Body of pancreas (tissue), 4 donors: ENCODE measurements at regions not wholly inside any gene's neighbourhood (a gene's known extent, or its start where the extent isn't known, plus 50 kb on each side); places are given as distances from the start of the nearest gene placed in this dataset.
"Not testable (repeated sequence)": the region's sequence is repeated elsewhere in the genome, so short reads cannot be mapped to it uniquely, and the experiment has no call there.

ENCODE experiments used
- ATAC-seq: fragments of 150-250 bp; one replicate; pipeline ENCODE4 v1.9.1; 2016
- DNase-seq, 4 donors: peaks; one replicate each; pipeline ENCODE4 v3.0.0-alpha.2; 2019
- H3K27ac ChIP-seq, 4 donors: fragments of 200-600 bp; sonication (generic); 1 replicate in 3 of 4; 2 replicates in 1 of 4; pipeline versions ENCODE4 v1.5.1 to v1.6.1; 2016 to 2019; ENCODE audit warnings: mild to moderate bottlenecking in 1 of 4, mixed read lengths in 1 of 4, moderate library complexity in 1 of 4
- H3K27me3 ChIP-seq, 2 donors: fragments of 200-600 bp; sonication (generic); one replicate each; pipeline ENCODE4 v1.6.0; 2016; ENCODE audit warnings: mild to moderate bottlenecking in 1 of 2
- H3K36me3 ChIP-seq, 2 donors: fragments of 200-600 bp; sonication (generic); replicated peaks in 1 of 2; 2 replicates each; pipeline ENCODE4 v1.5.1; 2016; ENCODE audit warnings: low read depth in 2 of 2; ENCODE audit not compliant: insufficient read depth in 1 of 2
- H3K4me1 ChIP-seq: fragments of 200-600 bp; sonication (generic); one replicate; pipeline ENCODE4 v1.6.0; 2016
- H3K4me3 ChIP-seq, 2 donors: fragments of 200-600 bp; sonication (generic); 1 replicate in 1 of 2; 2 replicates in 1 of 2; pipeline ENCODE4 v1.5.1; 2016 to 2019
- H3K9me3 ChIP-seq, 3 donors: fragments of 200-600 bp; sonication (generic); 1 replicate in 2 of 3; 2 replicates in 1 of 3; pipeline ENCODE4 v1.5.1; 2016
- CTCF ChIP-seq, 7 experiments: fragments of 450-650 bp in 4 of 7; fragments of 200-600 bp in 3 of 7; sonication (generic) in 3 of 7; IDR thresholded peaks; one replicate each; pipeline ENCODE4 v1.5.1; 2016 to 2019; ENCODE audit warnings: antibody characterized with exemption in 7 of 7
- POLR2A ChIP-seq, 3 donors: fragments of 450-650 bp; IDR thresholded peaks; one replicate each; pipeline ENCODE4 v1.6.1; 2016; ENCODE audit warnings: antibody characterized with exemption in 3 of 3, mild to moderate bottlenecking in 2 of 3
- WGBS, 2 donors: methylation state at CpG; one replicate each; pipeline ENCODE4 v1.1.5; 2017; 5-methylcytosine and 5-hydroxymethylcytosine counted together
- intact Hi-C: fragments of 100-400 bp; cut with DNase I; formaldehyde crosslinking; loops from one replicate; pipeline ENCODE4 v1.15.1; 2023

- TF ChIP-seq CTCF (IDR thresholded peaks at IDR 0.05), result no peak
- Histone ChIP-seq H3K27ac (no peak overlapping the region), H3K4me3 (no peak overlapping the region), H3K9me3 (no peaks in the 10 kb centered on the region), H3K4me1 (no peaks in the 10 kb centered on the region), H3K36me3 (no peaks in the 10 kb centered on the region), H3K27me3 (no peaks in the 10 kb centered on the region)
- no peak for DNase-seq
- intact Hi-C loops, result no loop called here
- ATAC-seq, result no peak
- 10 to 16% methylated on average over 1 of the region's 1 CpG for WGBS, 2 donors
These were observed 207.1 kb upstream of the SLC8A1 start for GRCh38 chr2:40658941-40659340.

DNA sequence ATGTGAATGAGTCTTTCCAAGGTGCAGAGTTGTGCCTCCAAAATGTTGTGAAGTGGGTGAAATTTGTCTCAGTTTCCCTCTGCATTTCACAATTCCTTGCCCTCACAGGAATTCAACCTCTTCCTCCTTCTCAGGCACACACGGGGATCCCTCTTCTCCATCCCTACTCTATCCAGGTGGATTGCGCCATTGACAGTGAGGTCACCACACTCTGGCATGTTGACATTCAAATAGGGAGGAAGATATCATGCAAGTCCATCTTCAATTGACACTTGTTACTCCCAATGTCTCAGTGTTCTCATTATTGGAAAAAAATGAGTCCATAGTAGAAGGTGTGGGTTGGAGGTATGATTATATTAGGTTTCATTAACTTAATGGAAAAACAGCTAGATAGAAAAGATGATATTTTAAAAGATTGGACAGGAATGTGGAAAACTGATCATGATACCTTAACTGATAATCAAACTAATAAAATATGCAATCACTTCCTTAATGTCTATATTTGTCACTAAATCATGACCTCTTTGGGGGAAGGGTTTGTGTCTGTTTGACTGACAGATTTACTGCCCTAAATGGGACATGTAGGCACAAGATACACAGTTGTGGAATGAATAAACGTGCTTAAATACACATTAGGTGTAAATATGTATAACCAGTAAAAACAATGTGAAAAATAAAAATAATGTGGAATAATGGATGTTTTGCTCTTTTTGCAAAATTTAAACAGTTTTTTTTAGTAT, 213.8 kb upstream of the SLC8A1 start:
- no peaks in the 10 kb centered on the region for H3K36me3 ChIP-seq
- 56 to 59% methylated on average over 3 of the region's 3 CpGs for WGBS, 2 donors
- no peaks in the 10 kb centered on the region for H3K27me3 ChIP-seq
- TF ChIP-seq POLR2A (IDR thresholded peaks at IDR 0.05), result no peak
- TF ChIP-seq CTCF (IDR thresholded peaks at IDR 0.05), result no peak
- no peak overlapping the region for H3K4me3 ChIP-seq
- no peak for ATAC-seq
- no peaks in the 10 kb centered on the region for H3K4me1 ChIP-seq
- intact Hi-C loops, result no loop called here
- H3K9me3 ChIP-seq, result no peaks in the 10 kb centered on the region
- H3K27ac ChIP-seq, result no peak overlapping the region
- no peak for DNase-seq

DNA sequence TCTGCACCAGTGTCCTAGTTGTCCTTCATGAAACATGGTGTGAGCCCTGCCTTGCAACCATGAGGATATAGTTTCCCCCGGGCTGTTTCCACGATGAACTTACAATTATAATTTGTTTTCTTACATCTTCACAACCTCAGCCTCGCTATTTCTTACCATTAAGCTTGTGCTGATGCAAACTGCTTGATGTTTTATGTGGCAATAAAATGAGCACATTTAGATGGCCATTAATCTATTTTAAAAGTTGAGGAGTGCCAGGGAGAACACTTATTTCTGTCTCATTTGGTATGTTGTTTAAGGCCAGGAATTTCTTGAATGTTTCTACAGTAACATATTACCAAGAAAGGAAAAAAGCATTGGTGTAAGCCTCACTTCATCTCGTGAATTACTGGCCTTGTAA, 214.5 kb upstream of the SLC8A1 start:
- H3K27ac ChIP-seq, result no peak overlapping the region
- no peaks in the 10 kb centered on the region for H3K4me1 ChIP-seq
- intact Hi-C loops, result no loop called here
- DNase-seq (no peak), ATAC-seq (no peak)
- TF ChIP-seq POLR2A (IDR thresholded peaks at IDR 0.05), result no peak
- H3K9me3 ChIP-seq, result no peaks in the 10 kb centered on the region
- no peaks in the 10 kb centered on the region for H3K27me3 ChIP-seq
- H3K36me3 ChIP-seq, result no peaks in the 10 kb centered on the region
- H3K4me3 ChIP-seq, result no peak overlapping the region
- 55 to 65% methylated on average over 4 of the region's 4 CpGs for WGBS, 2 donors

- ATAC-seq, result no peak
- H3K27me3 ChIP-seq, result no peaks in the 10 kb centered on the region
- peak in 1 of 4 donors; percentile 20 for DNase-seq
- H3K4me1 ChIP-seq, result no peaks in the 10 kb centered on the region
- H3K27ac ChIP-seq, result no peak overlapping the region
- H3K36me3 ChIP-seq, result no peaks in the 10 kb centered on the region
- TF ChIP-seq POLR2A (IDR thresholded peaks at IDR 0.05) (no peak), CTCF (IDR thresholded peaks at IDR 0.05) (no peak)
- no peak overlapping the region for H3K4me3 ChIP-seq
- H3K9me3 ChIP-seq, result no peaks in the 10 kb centered on the region
- intact Hi-C loops, result no loop called here
- WGBS, 2 donors, result 47 to 66% methylated on average over 3 of the region's 3 CpGs
These were observed 216.5 kb upstream of the SLC8A1 start for GRCh38 chr2:40668425-40668824.

DNA sequence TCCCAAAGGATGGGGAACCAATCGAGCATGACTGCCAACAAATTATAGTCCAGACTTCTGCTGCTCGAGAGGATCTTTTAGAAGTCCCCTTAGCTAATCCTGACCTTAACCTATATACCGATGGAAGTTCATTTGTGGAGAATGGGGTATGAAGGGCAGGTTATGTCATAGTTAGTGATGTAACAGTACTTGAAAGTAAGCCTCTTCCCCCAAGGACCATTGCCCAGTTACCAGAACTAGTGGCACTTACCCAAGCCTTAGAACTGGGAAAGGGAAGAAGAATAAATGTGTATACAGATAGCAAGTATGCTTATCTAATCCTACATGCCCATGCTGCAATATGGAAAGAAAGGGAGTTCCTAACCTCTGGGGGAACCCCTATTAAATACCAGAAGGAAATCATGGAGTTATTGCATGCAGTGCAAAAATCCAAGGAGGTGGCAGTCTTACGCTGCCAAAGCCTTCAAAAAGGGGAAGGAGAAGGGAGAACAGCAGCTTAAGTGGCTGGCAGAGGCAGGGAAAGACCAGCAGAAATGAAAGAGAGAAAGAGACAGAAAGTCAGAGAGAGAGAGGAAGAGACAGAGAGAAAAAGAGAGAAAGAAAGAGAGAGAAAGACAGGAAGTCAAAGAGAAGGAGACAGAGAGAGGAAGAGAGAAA, 224.4 kb upstream of the SLC8A1 start:
- intact Hi-C loops, H3K4me3 ChIP-seq, DNase-seq, H3K27ac ChIP-seq, H3K27me3 ChIP-seq, H3K36me3 ChIP-seq, ATAC-seq, H3K9me3 ChIP-seq, H3K4me1 ChIP-seq: not testable (repeated sequence)
- 45 to 57% methylated on average over 4 of the region's 4 CpGs for WGBS, 2 donors

DNA sequence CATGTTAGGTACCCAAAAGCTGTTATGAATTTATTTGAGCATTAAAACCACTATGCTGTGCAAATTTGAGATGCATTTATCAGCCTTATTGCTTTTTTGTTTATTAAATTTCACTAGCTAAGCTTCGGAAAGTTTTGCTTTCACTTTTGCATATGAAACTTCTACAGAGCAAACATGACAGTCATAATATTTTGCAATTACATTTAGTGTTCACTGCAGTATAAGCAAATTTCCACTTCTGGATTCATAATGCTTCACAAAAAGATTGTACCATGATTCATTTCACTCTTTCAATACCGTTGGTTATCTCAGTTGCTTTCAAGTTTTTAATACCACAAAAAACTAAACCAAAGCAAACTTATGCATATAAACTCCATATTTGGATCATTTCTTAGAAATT, 228.7 kb upstream of the SLC8A1 start:
- Histone ChIP-seq H3K4me1 (no peaks in the 10 kb centered on the region), H3K4me3 (no peak overlapping the region), H3K9me3 (no peaks in the 10 kb centered on the region), H3K36me3 (no peaks in the 10 kb centered on the region), H3K27ac (no peak overlapping the region), H3K27me3 (no peaks in the 10 kb centered on the region)
- no peak for ATAC-seq
- TF ChIP-seq CTCF (IDR thresholded peaks at IDR 0.05) (no peak), POLR2A (IDR thresholded peaks at IDR 0.05) (no peak)
- WGBS, 2 donors, result 31 to 45% methylated on average over 2 of the region's 2 CpGs
- intact Hi-C loops, result no loop called here
- DNase-seq, result no peak
